MG63 (cell line): ENCODE measurements at regions not wholly inside any gene's neighbourhood (a gene's known extent, or its start where the extent isn't known, plus 50 kb on each side); places are given as distances from the start of the nearest gene placed in this dataset.

Experiments
- DNase-seq: peaks from one replicate; pipeline ENCODE4 v3.0.0-alpha.2; 2020
- H3K27me3 ChIP-seq: fragments of 250-450 bp; sonication (Bioruptor Pico); 2 replicates; pipeline ENCODE4 v1.5.1; 2020; ENCODE audit warnings: mild to moderate bottlenecking, moderate library complexity
- H3K36me3 ChIP-seq: fragments of 250-450 bp; sonication (Bioruptor Pico); 2 replicates; pipeline ENCODE4 v1.5.1; 2020; ENCODE audit warnings: mild to moderate bottlenecking, moderate library complexity
- H3K4me3 ChIP-seq: fragments of 250-450 bp; sonication (Bioruptor Pico); 2 replicates; pipeline ENCODE4 v1.5.1; 2020; ENCODE audit warnings: mild to moderate bottlenecking, moderate library complexity
- H3K9me3 ChIP-seq: fragments of 250-450 bp; sonication (Bioruptor Pico); 2 replicates; pipeline ENCODE4 v1.5.1; 2020; ENCODE audit warnings: mild to moderate bottlenecking, moderate library complexity

- Histone ChIP-seq H3K27me3 (no peaks in the 10 kb centered on the region), H3K4me3 (no peak overlapping the region), H3K9me3 (0 out of 2 replicates have a peak, but pooled peaks cover 2% of the 10 kb centered on the region), H3K36me3 (no peaks in the 10 kb centered on the region)
- no peak for DNase-seq
These were observed 1383.8 kb upstream of the ACVR2A start for GRCh38 chr2:146461068-146461467.

GRCh38 chr2:146458585-146458984 is 1386.2 kb upstream of the ACVR2A start:
- Histone ChIP-seq H3K27me3 (no peaks in the 10 kb centered on the region), H3K36me3 (no peaks in the 10 kb centered on the region), H3K4me3 (no peak overlapping the region), H3K9me3 (0 out of 2 replicates have a peak, but pooled peaks cover 2% of the 10 kb centered on the region)
- no peak for DNase-seq

GRCh38 chr2:146457221-146457620 is 1387.6 kb upstream of the ACVR2A start:
- H3K36me3 ChIP-seq, result no peaks in the 10 kb centered on the region
- no peak overlapping the region for H3K4me3 ChIP-seq
- no peak for DNase-seq
- no peaks in the 10 kb centered on the region for H3K27me3 ChIP-seq
- H3K9me3 ChIP-seq, result no peaks in the 10 kb centered on the region

- Histone ChIP-seq H3K36me3 (no peaks in the 10 kb centered on the region), H3K4me3 (no peak overlapping the region), H3K27me3 (no peaks in the 10 kb centered on the region), H3K9me3 (no peaks in the 10 kb centered on the region)
- no peak for DNase-seq
These were observed 1389.5 kb upstream of the ACVR2A start for GRCh38 chr2:146455325-146455724.

GRCh38 chr2:146451972-146452371 is 1392.9 kb upstream of the ACVR2A start:
- H3K9me3 ChIP-seq, result no peaks in the 10 kb centered on the region
- no peaks in the 10 kb centered on the region for H3K27me3 ChIP-seq
- no peak for DNase-seq
- H3K36me3 ChIP-seq, result no peaks in the 10 kb centered on the region
- H3K4me3 ChIP-seq, result no peak overlapping the region

GRCh38 chr2:146450131-146450530 is 1394.7 kb upstream of the ACVR2A start:
- Histone ChIP-seq H3K36me3 (no peaks in the 10 kb centered on the region), H3K27me3 (no peaks in the 10 kb centered on the region), H3K9me3 (no peaks in the 10 kb centered on the region), H3K4me3 (no peak overlapping the region)
- no peak for DNase-seq

- no peak for DNase-seq
- no peaks in the 10 kb centered on the region for H3K36me3 ChIP-seq
These were observed 1399.8 kb upstream of the ACVR2A start for GRCh38 chr2:146444987-146445386.

GRCh38 chr2:146444085-146444484 is 1400.7 kb upstream of the ACVR2A start:
- H3K4me3 ChIP-seq, result no peak overlapping the region
- no peaks in the 10 kb centered on the region for H3K36me3 ChIP-seq
- no peak for DNase-seq
- H3K9me3 ChIP-seq, result no peaks in the 10 kb centered on the region
- no peaks in the 10 kb centered on the region for H3K27me3 ChIP-seq

More at GRCh38 chr2:146444987-146445386, 1399.8 kb upstream of the ACVR2A start:
- no peaks in the 10 kb centered on the region for H3K27me3 ChIP-seq
- no peaks in the 10 kb centered on the region for H3K9me3 ChIP-seq
- no peak overlapping the region for H3K4me3 ChIP-seq

GRCh38 chr2:146438246-146438645 is 1406.6 kb upstream of the ACVR2A start:
- DNase-seq, result no peak
- H3K36me3 ChIP-seq, result no peaks in the 10 kb centered on the region
- no peaks in the 10 kb centered on the region for H3K9me3 ChIP-seq

GRCh38 chr2:146437712-146438111 is 1407.1 kb upstream of the ACVR2A start:
- H3K9me3 ChIP-seq, result no peaks in the 10 kb centered on the region
- no peaks in the 10 kb centered on the region for H3K27me3 ChIP-seq
- no peak overlapping the region for H3K4me3 ChIP-seq
- no peaks in the 10 kb centered on the region for H3K36me3 ChIP-seq
- DNase-seq, result no peak

More at GRCh38 chr2:146438246-146438645, 1406.6 kb upstream of the ACVR2A start:
- Histone ChIP-seq H3K27me3 (no peaks in the 10 kb centered on the region), H3K4me3 (no peak overlapping the region)

GRCh38 chr2:146433116-146433875 is 1411.5 kb upstream of the ACVR2A start:
- no peaks in the 10 kb centered on the region for H3K9me3 ChIP-seq
- H3K4me3 ChIP-seq, result no peak overlapping the region

GRCh38 chr2:146429366-146429765 is 1415.5 kb upstream of the ACVR2A start:
- no peak overlapping the region for H3K4me3 ChIP-seq
- no peaks in the 10 kb centered on the region for H3K9me3 ChIP-seq
- H3K27me3 ChIP-seq, result no peaks in the 10 kb centered on the region
- no peak for DNase-seq
- no peaks in the 10 kb centered on the region for H3K36me3 ChIP-seq

More at GRCh38 chr2:146433116-146433875, 1411.5 kb upstream of the ACVR2A start:
- no peak for DNase-seq
- Histone ChIP-seq H3K36me3 (no peaks in the 10 kb centered on the region), H3K27me3 (no peaks in the 10 kb centered on the region)

GRCh38 chr2:146417942-146418341 is 1426.9 kb upstream of the ACVR2A start:
- no peak for DNase-seq
- Histone ChIP-seq H3K4me3 (no peak overlapping the region), H3K9me3 (no peaks in the 10 kb centered on the region), H3K27me3 (no peaks in the 10 kb centered on the region), H3K36me3 (no peaks in the 10 kb centered on the region)

GRCh38 chr2:146415291-146415690 is 1429.5 kb upstream of the ACVR2A start:
- no peaks in the 10 kb centered on the region for H3K27me3 ChIP-seq
- H3K4me3 ChIP-seq, result no peak overlapping the region
- no peak for DNase-seq
- no peaks in the 10 kb centered on the region for H3K9me3 ChIP-seq
- no peaks in the 10 kb centered on the region for H3K36me3 ChIP-seq

GRCh38 chr2:146414456-146414855 is 1430.4 kb upstream of the ACVR2A start:
- Histone ChIP-seq H3K4me3 (no peak overlapping the region), H3K27me3 (no peaks in the 10 kb centered on the region), H3K9me3 (no peaks in the 10 kb centered on the region), H3K36me3 (no peaks in the 10 kb centered on the region)
- no peak for DNase-seq

GRCh38 chr2:146413086-146413610 is 1431.7 kb upstream of the ACVR2A start:
- no peak for DNase-seq
- Histone ChIP-seq H3K36me3 (no peaks in the 10 kb centered on the region), H3K4me3 (no peak overlapping the region), H3K9me3 (no peaks in the 10 kb centered on the region), H3K27me3 (no peaks in the 10 kb centered on the region)

GRCh38 chr2:146412625-146413024 is 1432.2 kb upstream of the ACVR2A start:
- H3K4me3 ChIP-seq, result no peak overlapping the region
- H3K27me3 ChIP-seq, result no peaks in the 10 kb centered on the region
- H3K36me3 ChIP-seq, result no peaks in the 10 kb centered on the region
- no peak for DNase-seq
- H3K9me3 ChIP-seq, result no peaks in the 10 kb centered on the region
